Activated CD8-positive, alpha-beta memory T cell treated with anti-CD3 and anti-CD28 coated beads, Interleukin-2, amount 10 ng/mL, durations not matched to agents 7 days and 5 days (primary cell): ENCODE measurements at regions not wholly inside any gene's neighbourhood (a gene's known extent, or its start where the extent isn't known, plus 50 kb on each side); places are given as distances from the start of the nearest gene placed in this dataset.
"Not testable (repeated sequence)": the region's sequence is repeated elsewhere in the genome, so short reads cannot be mapped to it uniquely, and the experiment has no call there.

Experiments
- ATAC-seq: fragments of 150-1000 bp; cut with Tn5 transposase; one replicate; pipeline ENCODE4 v1.10.0; 2021; ENCODE audit warnings: moderate library complexity
- CTCF ChIA-PET: fragments of 350-600 bp; sonication (Branson Sonifier 250); formaldehyde crosslinking; loops from one replicate; lab custom pipeline; 2021; ENCODE audit warnings: antibody characterized with exemption; lab: Charles Lee
- DNase-seq: peaks from one replicate; pipeline ENCODE4 v3.0.0-alpha.2; 2020
- H3K27ac Mint-ChIP-seq: one replicate; pipeline ENCODE4 v1.8.0; 2021; ENCODE audit warnings: mild to moderate bottlenecking, mixed read lengths
- H3K27me3 Mint-ChIP-seq: one replicate; pipeline ENCODE4 v1.8.0; 2021; ENCODE audit warnings: mixed read lengths
- H3K36me3 Mint-ChIP-seq: one replicate; pipeline ENCODE4 v1.8.0; 2021; ENCODE audit warnings: mild to moderate bottlenecking, mixed read lengths
- H3K4me1 Mint-ChIP-seq: one replicate; pipeline ENCODE4 v1.8.0; 2021; ENCODE audit warnings: mixed read lengths
- H3K4me3 Mint-ChIP-seq: one replicate; pipeline ENCODE4 v1.8.0; 2021; ENCODE audit warnings: mild to moderate bottlenecking, moderate library complexity, mixed read lengths
- H3K9me3 Mint-ChIP-seq: one replicate; pipeline ENCODE4 v1.8.0; 2022; ENCODE audit warnings: low read depth, mixed read lengths

- DNase-seq (no peak), ATAC-seq (no peak)
- Mint-ChIP-seq H3K27me3 (peaks cover 3% of the 10 kb centered on the region), H3K4me3 (no peak overlapping the region), H3K4me1 (no peaks in the 10 kb centered on the region), H3K27ac (no peak overlapping the region), H3K9me3 (no peaks in the 10 kb centered on the region), H3K36me3 (no peaks in the 10 kb centered on the region)
- CTCF ChIA-PET = no interaction called here
Observed at GRCh38 chr4:81304871-81305270, 89.8 kb upstream of the PRKG2 start.

- DNase-seq, H3K36me3 Mint-ChIP-seq, H3K9me3 Mint-ChIP-seq, H3K4me1 Mint-ChIP-seq, H3K27me3 Mint-ChIP-seq, H3K4me3 Mint-ChIP-seq, ATAC-seq, CTCF ChIA-PET, H3K27ac Mint-ChIP-seq: not testable (repeated sequence)
Observed at GRCh38 chr4:81300352-81300751, 85.3 kb upstream of the PRKG2 start.

GRCh38 chr4:81290813-81291212, 75.8 kb upstream of the PRKG2 start:
- H3K36me3 Mint-ChIP-seq = no peaks in the 10 kb centered on the region
- H3K27me3 Mint-ChIP-seq = peaks cover 2% of the 10 kb centered on the region
- CTCF ChIA-PET = no interaction called here
- no peak overlapping the region for H3K4me3 Mint-ChIP-seq
- H3K27ac Mint-ChIP-seq = no peak overlapping the region
- H3K4me1 Mint-ChIP-seq = no peaks in the 10 kb centered on the region
- no peak for ATAC-seq
- no peak for DNase-seq
- no peaks in the 10 kb centered on the region for H3K9me3 Mint-ChIP-seq

- H3K27ac Mint-ChIP-seq = no peak overlapping the region
- ATAC-seq (no peak), DNase-seq (no peak)
- CTCF ChIA-PET = no interaction called here
- H3K36me3 Mint-ChIP-seq = no peaks in the 10 kb centered on the region
- no peaks in the 10 kb centered on the region for H3K9me3 Mint-ChIP-seq
- H3K4me3 Mint-ChIP-seq = no peak overlapping the region
- H3K27me3 Mint-ChIP-seq = peaks cover 2% of the 10 kb centered on the region
- no peaks in the 10 kb centered on the region for H3K4me1 Mint-ChIP-seq
Observed at GRCh38 chr4:81287101-81287500, 72.1 kb upstream of the PRKG2 start.

GRCh38 chr4:81282131-81282530, 67.1 kb upstream of the PRKG2 start:
- no peak for DNase-seq
- no peak for ATAC-seq
- Mint-ChIP-seq H3K36me3 (no peaks in the 10 kb centered on the region), H3K4me3 (no peak overlapping the region), H3K9me3 (no peaks in the 10 kb centered on the region), H3K4me1 (no peaks in the 10 kb centered on the region), H3K27ac (no peak overlapping the region), H3K27me3 (no peaks in the 10 kb centered on the region)
- CTCF ChIA-PET = no interaction called here

GRCh38 chr4:81274460-81274859, 59.4 kb upstream of the PRKG2 start:
- CTCF ChIA-PET = no interaction called here
- Mint-ChIP-seq H3K4me3 (no peak overlapping the region), H3K9me3 (peaks cover 4% of the 10 kb centered on the region), H3K4me1 (no peaks in the 10 kb centered on the region), H3K27ac (no peak overlapping the region), H3K27me3 (no peaks in the 10 kb centered on the region), H3K36me3 (no peaks in the 10 kb centered on the region)
- DNase-seq = no peak
- ATAC-seq = no peak

GRCh38 chr4:81272671-81273070, 57.6 kb upstream of the PRKG2 start:
- CTCF ChIA-PET = no interaction called here
- Mint-ChIP-seq H3K27me3 (peaks cover 2% of the 10 kb centered on the region), H3K27ac (no peak overlapping the region), H3K4me3 (no peak overlapping the region), H3K36me3 (no peaks in the 10 kb centered on the region), H3K9me3 (peaks cover 4% of the 10 kb centered on the region), H3K4me1 (no peaks in the 10 kb centered on the region)
- no peak for ATAC-seq
- no peak for DNase-seq
